K562 (cell line): ENCODE measurements at regions not wholly inside any gene's neighbourhood (a gene's known extent, or its start where the extent isn't known, plus 50 kb on each side); places are given as distances from the start of the nearest gene placed in this dataset.
A peak's percentile ranks its signal among the peaks of the same experiment; 100 is the strongest.

Experiments used
- ATF1 ChIP-seq, 2 experiments: fragments of 450-650 bp in 1 of 2; IDR thresholded peaks; 2 replicates each; pipeline ENCODE4 v1.6.1; 2016; ENCODE audit warnings: missing compliant biosample characterization in 1 of 2, missing genetic modification characterization in 1 of 2
- EP400 ChIP-seq: fragments of 450-650 bp; IDR thresholded peaks from 2 replicates; pipeline ENCODE4 v1.6.1; 2017; ENCODE audit warnings: antibody characterized with exemption, mild to moderate bottlenecking, moderate library complexity
- HNRNPK ChIP-seq: fragments of 200-400 bp; formaldehyde crosslinking; IDR thresholded peaks from one replicate; pipeline ENCODE4 v1.6.1; 2018; ENCODE audit warnings: mild to moderate bottlenecking, low read depth, low read length; ENCODE audit not compliant: poor library complexity, severe bottlenecking
- ILK ChIP-seq: fragments of 450-650 bp; IDR thresholded peaks from 2 replicates; pipeline ENCODE4 v1.6.1; 2016; ENCODE audit warnings: missing genetic modification characterization, low read depth, mild to moderate bottlenecking, missing compliant biosample characterization, moderate library complexity, borderline replicate concordance
- JUN ChIP-seq, 2 experiments: sonication (generic) in 1 of 2; formaldehyde crosslinking in 1 of 2; IDR thresholded peaks; 2 replicates each; pipeline versions ENCODE4 v1.6.1 to v1.8.0; 2012 to 2022; ENCODE audit warnings: borderline replicate concordance in 2 of 2, mild to moderate bottlenecking in 2 of 2, improper control_type of control experiment in 1 of 2, low read depth in 1 of 2, low read length in 1 of 2, missing genetic modification reagents in 1 of 2
- KDM2B ChIP-seq: fragments of 250-450 bp; sonication (Bioruptor Pico); IDR thresholded peaks from 2 replicates; pipeline ENCODE4 v1.8.0; 2021; ENCODE audit warnings: mild to moderate bottlenecking, moderate library complexity
- NR2C1 ChIP-seq, 2 experiments: fragments of 450-650 bp; IDR thresholded peaks; 2 replicates each; pipeline ENCODE4 v1.6.1; 2017; ENCODE audit warnings: mild to moderate bottlenecking in 2 of 2, antibody characterized with exemption in 1 of 2, inconsistent platforms in 1 of 2, missing compliant biosample characterization in 1 of 2, missing genetic modification characterization in 1 of 2
- TRIM28 ChIP-seq: fragments of 450-650 bp; IDR thresholded peaks from 2 replicates; pipeline ENCODE4 v1.6.1; 2017
- ZNF347 ChIP-seq: fragments of 450-650 bp; formaldehyde crosslinking; IDR thresholded peaks from 2 replicates; pipeline ENCODE4 v1.4.0; 2020; ENCODE audit warnings: low read depth, mild to moderate bottlenecking, moderate library complexity
- TF ChIP-seq, protein P1 (sequence below): fragments of 250-450 bp; sonication (Bioruptor Pico); IDR thresholded peaks from 2 replicates; pipeline ENCODE4 v1.4.0; 2020
- TF ChIP-seq, protein P2 (sequence below): fragments of 250-450 bp; sonication (Bioruptor Pico); IDR thresholded peaks from 2 replicates; pipeline ENCODE4 v1.4.0; 2020; ENCODE audit warnings: mild to moderate bottlenecking, moderate library complexity
- TF ChIP-seq, protein P3 (sequence below): sonication (generic); formaldehyde crosslinking; IDR thresholded peaks from 2 replicates; pipeline ENCODE4 v1.8.1; 2023; ENCODE audit warnings: mild to moderate bottlenecking, missing genetic modification reagents
- TF ChIP-seq, protein P4 (sequence below), 2 experiments: fragments of 450-650 bp; conservative IDR thresholded peaks; 2 replicates each; pipeline ENCODE4 v1.6.1; 2017; ENCODE audit warnings: mild to moderate bottlenecking in 2 of 2, moderate library complexity in 2 of 2

DNA sequence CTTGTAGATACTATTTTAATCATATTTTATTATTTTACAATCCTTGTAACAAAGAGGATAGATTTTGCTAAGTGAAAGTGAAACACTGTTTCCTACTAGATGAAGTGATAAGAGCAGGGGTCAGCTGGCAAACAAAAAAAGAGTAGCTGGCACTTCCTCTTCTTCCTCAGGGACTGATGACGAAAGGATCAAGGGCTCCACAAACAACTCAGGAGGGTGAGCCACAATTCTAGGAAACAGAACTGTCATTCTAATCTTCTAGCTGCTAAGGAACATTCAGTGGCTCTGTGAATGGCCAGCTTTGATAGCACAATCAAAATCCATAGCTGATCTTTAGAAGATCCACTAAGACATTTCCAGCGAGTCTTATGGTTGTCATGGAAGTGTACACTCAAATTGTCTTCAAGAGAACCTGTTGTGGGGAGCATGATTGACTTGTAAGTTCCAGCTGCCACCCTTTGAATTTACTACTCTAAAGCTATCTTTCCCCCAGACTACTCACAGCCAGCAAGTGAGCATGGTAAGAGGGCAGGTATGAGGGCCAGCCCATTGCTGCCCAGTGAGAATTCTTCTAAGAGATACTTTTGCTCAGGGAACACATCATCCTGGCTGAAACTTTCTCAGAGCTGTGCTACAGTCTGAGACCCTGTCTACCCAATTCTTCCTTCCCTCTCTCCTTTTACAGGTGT, 275.7 kb upstream of the RASGEF1B start (continued):
- TF ChIP-seq NR2C1 (IDR thresholded peaks at IDR 0.05) (peak; percentile 24; the same call in 1 of the 2 replicates), NR2C1 (tag; IDR thresholded peaks at IDR 0.05) (peak; percentile 42; the same call in 1 of the 2 replicates), HNRNPK (no peak), ZNF347 (CRISPR knock-in tag) (no peak), ATF1 (CRISPR knock-in tag; IDR thresholded peaks at IDR 0.05) (no peak), ATF1 (tag; IDR thresholded peaks at IDR 0.05) (peak; percentile 68), JUN (IDR thresholded peaks at IDR 0.05; ENCODE audit: borderline replicate concordance, low read depth, low read length) (no peak), JUN (CRISPR knock-in tag; IDR thresholded peaks at IDR 0.05; ENCODE audit: borderline replicate concordance) (no peak), EP400 (peak; percentile 36), TRIM28 (no peak), KDM2B (CRISPR knock-in tag) (no peak), ILK (tag) (no peak)
- TF ChIP-seq, protein P1, sequence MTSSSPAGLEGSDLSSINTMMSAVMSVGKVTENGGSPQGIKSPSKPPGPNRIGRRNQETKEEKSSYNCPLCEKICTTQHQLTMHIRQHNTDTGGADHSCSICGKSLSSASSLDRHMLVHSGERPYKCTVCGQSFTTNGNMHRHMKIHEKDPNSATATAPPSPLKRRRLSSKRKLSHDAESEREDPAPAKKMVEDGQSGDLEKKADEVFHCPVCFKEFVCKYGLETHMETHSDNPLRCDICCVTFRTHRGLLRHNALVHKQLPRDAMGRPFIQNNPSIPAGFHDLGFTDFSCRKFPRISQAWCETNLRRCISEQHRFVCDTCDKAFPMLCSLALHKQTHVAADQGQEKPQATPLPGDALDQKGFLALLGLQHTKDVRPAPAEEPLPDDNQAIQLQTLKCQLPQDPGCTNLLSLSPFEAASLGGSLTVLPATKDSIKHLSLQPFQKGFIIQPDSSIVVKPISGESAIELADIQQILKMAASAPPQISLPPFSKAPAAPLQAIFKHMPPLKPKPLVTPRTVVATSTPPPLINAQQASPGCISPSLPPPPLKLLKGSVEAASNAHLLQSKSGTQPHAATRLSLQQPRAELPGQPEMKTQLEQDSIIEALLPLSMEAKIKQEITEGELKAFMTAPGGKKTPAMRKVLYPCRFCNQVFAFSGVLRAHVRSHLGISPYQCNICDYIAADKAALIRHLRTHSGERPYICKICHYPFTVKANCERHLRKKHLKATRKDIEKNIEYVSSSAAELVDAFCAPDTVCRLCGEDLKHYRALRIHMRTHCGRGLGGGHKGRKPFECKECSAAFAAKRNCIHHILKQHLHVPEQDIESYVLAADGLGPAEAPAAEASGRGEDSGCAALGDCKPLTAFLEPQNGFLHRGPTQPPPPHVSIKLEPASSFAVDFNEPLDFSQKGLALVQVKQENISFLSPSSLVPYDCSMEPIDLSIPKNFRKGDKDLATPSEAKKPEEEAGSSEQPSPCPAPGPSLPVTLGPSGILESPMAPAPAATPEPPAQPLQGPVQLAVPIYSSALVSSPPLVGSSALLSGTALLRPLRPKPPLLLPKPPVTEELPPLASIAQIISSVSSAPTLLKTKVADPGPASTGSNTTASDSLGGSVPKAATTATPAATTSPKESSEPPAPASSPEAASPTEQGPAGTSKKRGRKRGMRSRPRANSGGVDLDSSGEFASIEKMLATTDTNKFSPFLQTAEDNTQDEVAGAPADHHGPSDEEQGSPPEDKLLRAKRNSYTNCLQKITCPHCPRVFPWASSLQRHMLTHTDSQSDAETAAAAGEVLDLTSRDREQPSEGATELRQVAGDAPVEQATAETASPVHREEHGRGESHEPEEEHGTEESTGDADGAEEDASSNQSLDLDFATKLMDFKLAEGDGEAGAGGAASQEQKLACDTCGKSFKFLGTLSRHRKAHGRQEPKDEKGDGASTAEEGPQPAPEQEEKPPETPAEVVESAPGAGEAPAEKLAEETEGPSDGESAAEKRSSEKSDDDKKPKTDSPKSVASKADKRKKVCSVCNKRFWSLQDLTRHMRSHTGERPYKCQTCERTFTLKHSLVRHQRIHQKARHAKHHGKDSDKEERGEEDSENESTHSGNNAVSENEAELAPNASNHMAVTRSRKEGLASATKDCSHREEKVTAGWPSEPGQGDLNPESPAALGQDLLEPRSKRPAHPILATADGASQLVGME: no peak
- TF ChIP-seq, protein P2, sequence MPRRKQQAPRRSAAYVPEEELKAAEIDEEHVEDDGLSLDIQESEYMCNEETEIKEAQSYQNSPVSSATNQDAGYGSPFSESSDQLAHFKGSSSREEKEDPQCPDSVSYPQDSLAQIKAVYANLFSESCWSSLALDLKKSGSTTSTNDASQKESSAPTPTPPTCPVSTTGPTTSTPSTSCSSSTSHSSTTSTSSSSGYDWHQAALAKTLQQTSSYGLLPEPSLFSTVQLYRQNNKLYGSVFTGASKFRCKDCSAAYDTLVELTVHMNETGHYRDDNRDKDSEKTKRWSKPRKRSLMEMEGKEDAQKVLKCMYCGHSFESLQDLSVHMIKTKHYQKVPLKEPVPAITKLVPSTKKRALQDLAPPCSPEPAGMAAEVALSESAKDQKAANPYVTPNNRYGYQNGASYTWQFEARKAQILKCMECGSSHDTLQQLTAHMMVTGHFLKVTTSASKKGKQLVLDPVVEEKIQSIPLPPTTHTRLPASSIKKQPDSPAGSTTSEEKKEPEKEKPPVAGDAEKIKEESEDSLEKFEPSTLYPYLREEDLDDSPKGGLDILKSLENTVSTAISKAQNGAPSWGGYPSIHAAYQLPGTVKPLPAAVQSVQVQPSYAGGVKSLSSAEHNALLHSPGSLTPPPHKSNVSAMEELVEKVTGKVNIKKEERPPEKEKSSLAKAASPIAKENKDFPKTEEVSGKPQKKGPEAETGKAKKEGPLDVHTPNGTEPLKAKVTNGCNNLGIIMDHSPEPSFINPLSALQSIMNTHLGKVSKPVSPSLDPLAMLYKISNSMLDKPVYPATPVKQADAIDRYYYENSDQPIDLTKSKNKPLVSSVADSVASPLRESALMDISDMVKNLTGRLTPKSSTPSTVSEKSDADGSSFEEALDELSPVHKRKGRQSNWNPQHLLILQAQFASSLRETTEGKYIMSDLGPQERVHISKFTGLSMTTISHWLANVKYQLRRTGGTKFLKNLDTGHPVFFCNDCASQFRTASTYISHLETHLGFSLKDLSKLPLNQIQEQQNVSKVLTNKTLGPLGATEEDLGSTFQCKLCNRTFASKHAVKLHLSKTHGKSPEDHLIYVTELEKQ (CRISPR knock-in tag): no peak
- TF ChIP-seq, protein P3, sequence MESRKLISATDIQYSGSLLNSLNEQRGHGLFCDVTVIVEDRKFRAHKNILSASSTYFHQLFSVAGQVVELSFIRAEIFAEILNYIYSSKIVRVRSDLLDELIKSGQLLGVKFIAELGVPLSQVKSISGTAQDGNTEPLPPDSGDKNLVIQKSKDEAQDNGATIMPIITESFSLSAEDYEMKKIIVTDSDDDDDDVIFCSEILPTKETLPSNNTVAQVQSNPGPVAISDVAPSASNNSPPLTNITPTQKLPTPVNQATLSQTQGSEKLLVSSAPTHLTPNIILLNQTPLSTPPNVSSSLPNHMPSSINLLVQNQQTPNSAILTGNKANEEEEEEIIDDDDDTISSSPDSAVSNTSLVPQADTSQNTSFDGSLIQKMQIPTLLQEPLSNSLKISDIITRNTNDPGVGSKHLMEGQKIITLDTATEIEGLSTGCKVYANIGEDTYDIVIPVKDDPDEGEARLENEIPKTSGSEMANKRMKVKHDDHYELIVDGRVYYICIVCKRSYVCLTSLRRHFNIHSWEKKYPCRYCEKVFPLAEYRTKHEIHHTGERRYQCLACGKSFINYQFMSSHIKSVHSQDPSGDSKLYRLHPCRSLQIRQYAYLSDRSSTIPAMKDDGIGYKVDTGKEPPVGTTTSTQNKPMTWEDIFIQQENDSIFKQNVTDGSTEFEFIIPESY (CRISPR knock-in tag): no peak
- TF ChIP-seq, protein P4, sequence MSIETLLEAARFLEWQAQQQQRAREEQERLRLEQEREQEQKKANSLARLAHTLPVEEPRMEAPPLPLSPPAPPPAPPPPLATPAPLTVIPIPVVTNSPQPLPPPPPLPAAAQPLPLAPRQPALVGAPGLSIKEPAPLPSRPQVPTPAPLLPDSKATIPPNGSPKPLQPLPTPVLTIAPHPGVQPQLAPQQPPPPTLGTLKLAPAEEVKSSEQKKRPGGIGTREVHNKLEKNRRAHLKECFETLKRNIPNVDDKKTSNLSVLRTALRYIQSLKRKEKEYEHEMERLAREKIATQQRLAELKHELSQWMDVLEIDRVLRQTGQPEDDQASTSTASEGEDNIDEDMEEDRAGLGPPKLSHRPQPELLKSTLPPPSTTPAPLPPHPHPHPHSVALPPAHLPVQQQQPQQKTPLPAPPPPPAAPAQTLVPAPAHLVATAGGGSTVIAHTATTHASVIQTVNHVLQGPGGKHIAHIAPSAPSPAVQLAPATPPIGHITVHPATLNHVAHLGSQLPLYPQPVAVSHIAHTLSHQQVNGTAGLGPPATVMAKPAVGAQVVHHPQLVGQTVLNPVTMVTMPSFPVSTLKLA (conservative IDR thresholded peaks at IDR 0.05): peak in 1 of 2 experiments; percentile 48; a peak in 2 of 4 replicates
